ENCODE measurements at regions not wholly inside any gene's neighbourhood (a gene's known extent, or its start where the extent isn't known, plus 50 kb on each side); places are given as distances from the start of the nearest gene placed in this dataset.

DNA sequence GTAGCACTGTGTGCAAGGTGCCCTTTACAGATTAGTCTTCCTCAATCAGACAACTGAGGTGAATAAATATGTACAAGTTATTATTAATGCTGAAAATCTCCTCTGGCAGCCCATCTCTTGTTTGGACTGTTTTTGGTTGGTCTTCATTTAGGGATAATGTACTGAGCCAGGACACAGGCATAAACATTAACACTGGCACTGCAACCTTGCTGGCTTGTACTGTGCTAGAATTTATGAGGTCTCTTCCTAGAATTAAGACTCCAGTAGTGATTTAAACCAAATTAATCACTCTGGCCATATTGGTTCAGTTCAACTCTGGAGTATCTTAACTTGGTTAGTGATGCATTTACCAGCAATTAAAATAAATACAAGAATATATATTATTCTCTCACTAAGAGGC is 244.7 kb upstream of the GK2 start:
- TF ChIP-seq EZH2 (IDR thresholded peaks at IDR 0.05; ENCODE audit: insufficient read depth, poor library complexity, severe bottlenecking), result no peak
- no peak for TF ChIP-seq EZH2phosphoT487 (IDR thresholded peaks at IDR 0.05; ENCODE audit: insufficient read depth, low read depth)
